GM18951 (cell line): ENCODE measurements at regions not wholly inside any gene's neighbourhood (a gene's known extent, or its start where the extent isn't known, plus 50 kb on each side); places are given as distances from the start of the nearest gene placed in this dataset.
"Not testable (repeated sequence)": the region's sequence is repeated elsewhere in the genome, so short reads cannot be mapped to it uniquely, and the experiment has no call there.

Source experiments
- POLR2A ChIP-seq: IDR thresholded peaks from 4 replicates; pipeline ENCODE4 v1.6.1; 2011; ENCODE audit warnings: mild to moderate bottlenecking; ENCODE audit not compliant: insufficient read length, insufficient read depth; ENCODE audit errors: extremely low read depth
- in situ Hi-C: fragments of 300-500 bp; cut with MboI; formaldehyde crosslinking; loops from one replicate; pipeline ENCODE4 v1.12.0; 2022; ENCODE audit warnings: low sequenced_read_pairs, mixed read lengths, inconsistent platforms; ENCODE audit not compliant: unreplicated experiment

DNA sequence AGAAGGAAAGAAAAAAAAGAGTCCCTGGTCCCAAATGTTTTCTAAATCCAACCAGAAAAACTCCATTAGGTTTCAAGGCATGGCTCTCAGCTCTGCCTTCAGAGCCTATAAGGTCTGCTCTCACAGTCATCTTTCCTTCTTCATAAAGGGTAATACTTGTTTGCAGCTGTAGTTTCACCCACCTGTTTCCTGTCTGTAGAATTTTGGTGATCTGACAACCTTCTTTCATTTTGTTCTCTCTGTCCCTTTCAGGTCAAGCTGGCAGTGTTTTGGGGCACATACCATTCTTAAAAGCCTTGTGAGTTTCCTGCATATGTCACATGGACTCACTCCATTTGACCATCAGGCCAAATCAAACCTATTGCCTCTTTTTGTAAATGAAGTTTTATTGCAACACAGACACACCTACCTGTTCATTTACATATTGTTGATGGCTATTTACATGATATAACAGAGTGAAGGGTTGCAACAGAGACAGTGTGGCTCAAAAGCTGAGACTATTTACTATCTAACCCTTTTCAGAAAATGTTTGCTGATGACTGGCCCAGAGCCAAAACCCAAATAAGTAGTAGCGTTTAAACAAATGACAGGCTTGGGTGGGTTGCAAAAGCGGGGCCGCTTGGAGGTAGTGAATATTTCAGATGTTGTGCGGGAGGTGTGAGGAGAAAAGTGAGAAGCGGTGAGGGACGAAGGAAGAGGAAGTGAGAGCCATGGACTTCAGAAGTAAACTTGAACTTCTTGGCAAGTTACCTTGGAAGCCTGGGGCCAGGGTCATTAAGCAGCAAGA lies 292.7 kb upstream of the PROK2 start:
- in situ Hi-C loops = no loop called here
- no peak for TF ChIP-seq POLR2A

DNA sequence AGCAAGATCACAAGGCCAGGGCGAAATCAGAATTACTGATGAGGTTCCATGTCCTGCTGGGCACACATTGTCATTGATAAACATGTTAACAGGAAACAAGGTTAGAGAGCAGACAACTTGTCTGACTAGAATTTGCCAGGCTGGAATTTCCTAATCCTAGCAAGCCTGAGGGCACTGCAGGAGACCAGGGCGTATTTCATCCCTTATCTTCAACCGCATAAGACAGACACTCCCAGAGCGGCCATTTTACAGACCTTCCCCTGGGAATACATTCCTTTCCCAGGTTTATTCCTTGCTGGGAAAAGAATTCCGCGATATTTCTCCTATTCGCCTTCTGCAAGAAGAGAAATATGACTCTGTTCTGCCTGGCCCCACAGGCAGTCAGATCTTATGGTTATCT lies 290.9 kb upstream of the PROK2 start:
- in situ Hi-C loops = not testable (repeated sequence)

DNA sequence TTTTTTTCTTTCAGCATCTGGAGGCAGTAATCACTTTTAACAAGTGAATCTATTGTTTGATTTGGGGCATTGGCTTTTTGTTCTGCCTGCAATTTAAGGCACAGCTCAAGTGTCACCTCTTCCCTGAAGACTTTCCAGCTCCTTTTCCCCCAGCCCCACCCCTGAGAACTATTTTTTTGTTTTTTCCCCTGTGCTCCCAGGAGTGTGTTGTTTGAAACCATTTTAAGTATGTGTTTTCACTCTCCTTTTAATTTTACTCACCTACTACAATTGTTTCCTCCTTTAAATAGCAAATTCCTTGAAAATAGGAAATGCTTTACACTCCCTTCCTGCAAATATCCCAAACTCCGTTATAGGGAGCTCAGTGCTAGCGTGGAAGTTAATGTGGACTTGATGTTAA lies 286.7 kb upstream of the PROK2 start:
- in situ Hi-C loops = no loop called here
- no peak for TF ChIP-seq POLR2A

DNA sequence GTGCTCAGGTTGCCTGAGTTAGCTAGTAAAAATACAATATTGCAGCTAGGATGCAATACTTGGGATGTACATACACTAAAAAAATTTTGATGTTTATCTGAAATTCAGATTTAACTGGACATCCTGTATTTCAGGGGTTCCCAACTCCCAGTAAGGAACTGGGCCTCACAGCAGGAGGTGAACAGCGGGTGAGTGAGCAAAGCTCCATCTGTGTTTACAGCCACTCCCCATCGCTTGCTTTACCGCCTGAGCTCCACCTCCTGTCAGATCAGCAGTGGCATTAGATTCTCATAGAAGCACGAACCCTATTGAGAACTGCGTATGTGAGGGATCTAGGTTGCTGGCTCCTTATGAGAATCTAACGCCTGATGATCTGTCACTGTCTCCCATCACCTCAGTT lies 285.1 kb upstream of the PROK2 start:
- in situ Hi-C loops = no loop called here
- no peak for TF ChIP-seq POLR2A

DNA sequence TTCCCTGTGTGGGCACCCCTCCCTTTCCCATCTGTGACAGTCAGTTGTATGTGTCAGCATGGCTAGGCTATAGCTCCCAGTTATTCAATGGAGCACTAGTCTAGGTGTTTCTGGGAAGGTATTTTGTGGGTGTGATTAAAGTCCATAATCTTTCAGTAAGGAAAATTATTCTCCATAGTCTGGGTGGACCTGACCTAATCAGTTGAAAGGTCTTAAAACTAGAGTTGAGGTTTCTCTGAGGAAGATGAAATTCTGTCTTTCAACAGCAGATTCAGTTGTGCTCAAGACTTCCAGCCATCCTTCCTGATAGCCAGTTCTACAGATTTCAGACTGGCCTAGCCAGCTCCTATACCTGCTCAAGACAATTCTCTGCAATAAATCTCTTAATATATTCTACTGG lies 284.6 kb upstream of the PROK2 start:
- in situ Hi-C loops = no loop called here
- TF ChIP-seq POLR2A = no peak

DNA sequence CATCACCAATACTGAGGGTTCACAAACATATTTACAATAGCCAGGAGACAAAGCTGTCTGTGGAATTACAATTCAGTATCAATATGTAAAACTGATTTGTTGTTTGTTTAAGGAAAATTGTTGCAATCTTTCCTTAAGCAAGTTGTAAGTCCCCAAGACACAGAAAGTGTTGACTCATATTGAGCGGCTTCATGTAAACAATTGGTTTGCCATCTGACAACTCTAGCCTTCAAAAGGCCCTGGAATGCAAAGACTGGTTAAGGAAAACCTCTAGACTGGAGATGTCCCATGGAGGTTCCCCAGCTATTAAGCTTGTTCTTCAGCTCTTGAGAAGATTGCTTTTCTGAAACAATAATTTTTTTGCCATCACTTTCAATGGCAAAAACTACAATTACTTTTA lies 283.7 kb upstream of the PROK2 start:
- in situ Hi-C loops = no loop called here
- TF ChIP-seq POLR2A = no peak

DNA sequence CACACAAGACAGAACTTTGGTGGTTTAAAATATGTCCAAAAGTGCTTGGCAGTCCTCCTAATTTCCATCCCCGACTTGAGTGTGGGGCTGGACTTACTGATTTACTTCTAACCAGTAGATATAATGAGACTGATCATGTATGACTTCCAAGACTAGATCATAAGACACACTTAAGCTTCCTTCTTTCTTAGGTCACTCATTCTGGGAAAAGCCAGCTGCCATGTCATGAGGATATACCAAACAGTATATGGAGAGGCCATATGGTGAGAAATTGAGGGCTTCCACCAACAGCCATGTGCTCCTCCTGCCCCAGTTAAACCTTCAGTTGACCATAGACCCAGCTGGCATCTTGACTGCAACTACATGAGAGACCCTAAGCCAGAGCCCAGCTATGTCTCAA lies 282.8 kb upstream of the PROK2 start:
- in situ Hi-C loops = no loop called here

DNA sequence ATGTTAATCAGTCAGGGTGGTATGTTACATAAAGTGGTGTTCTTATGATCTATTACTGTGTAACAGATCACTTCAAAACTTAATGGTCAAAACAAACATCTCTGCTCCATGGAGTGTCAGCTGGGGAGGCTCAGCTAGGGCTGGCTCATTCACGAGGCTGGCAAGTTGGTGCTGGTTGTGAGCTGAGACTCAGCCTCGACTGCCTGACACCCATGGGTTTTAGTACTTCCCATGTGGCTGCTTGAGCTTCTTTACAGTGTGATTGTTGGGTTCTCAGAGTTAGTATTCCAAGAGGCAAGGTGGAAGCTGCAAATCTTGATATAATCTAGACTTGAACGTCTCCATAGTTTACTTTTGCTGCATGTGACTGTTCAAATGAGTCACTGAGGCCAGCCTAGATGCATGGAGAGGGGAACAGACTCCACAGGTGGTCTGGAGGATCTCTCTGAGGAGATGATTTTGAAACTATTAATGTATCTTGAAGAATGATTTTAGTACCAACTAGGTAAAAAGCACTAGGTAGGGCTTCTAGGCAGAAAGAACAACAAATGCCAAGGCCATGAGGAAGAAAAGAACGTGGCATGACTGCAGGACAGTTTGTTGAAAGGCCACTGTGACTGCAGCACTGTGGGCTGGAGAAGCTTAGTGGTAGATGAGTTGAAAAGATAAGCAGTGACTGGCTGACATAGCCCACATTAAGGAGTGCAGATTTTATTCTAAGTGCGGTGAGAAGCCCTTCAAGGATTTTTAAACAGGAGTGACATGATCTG lies 281.1 kb upstream of the PROK2 start:
- in situ Hi-C loops = no loop called here
- TF ChIP-seq POLR2A = no peak

More for the DNA sequence above, 282.8 kb upstream of the PROK2 start:
- TF ChIP-seq POLR2A = no peak

DNA sequence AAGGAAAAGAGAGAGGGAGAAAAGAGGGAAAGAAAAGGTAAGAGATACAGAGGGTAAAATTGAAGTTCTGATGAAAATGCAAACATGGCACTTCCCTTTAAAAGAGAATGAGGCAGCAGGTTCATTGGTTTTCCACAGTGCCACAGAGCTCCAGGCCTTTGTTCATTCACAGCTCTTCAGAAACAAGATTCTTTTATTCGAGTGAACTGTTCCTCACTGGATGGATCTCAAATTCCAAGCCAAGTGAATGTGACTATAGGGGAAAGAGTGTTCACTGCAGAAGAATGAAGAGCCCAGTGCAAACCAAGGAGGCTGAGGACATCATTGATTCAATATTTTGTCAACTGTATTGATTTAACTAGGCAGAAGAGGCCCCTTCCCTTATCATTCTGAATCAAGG lies 280.3 kb upstream of the PROK2 start:
- no peak for TF ChIP-seq POLR2A
- in situ Hi-C loops = no loop called here

DNA sequence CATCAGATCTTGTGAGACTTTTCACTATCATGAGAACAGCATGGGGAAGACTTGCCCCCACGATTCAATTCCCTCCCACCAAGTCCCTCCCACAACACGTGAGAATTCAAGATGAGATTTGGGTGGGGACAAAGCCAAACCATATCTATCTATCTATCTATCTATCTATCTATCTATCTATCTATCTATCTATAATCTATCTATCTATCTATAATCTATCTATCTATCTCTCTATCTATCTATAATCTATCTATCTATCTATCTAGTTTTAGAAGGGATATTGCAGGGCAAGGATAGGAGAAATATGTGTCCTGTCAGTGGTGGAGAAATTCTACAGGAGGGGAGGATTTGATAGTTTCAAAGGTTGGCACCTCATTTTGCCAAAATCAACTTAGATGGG lies 279.8 kb upstream of the PROK2 start:
- in situ Hi-C loops = not testable (repeated sequence)

DNA sequence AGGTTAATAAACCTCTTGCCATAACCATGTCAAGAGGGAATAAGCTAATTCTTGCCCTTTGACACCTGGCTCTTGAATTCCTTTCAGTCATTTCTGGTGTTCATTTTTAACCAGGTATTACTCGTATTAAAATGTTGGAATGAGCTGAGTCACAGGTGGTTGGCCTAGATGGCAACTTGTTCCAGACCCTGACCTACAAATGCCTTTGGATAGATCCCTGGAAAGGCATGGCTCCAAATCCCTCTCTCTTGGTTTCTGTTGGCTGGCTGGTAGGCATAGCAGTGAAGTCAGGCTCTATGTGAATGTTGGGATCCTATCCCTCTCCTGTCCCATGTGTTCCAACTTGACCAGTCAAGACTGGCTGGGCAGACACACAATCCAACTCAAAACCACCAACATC lies 277.1 kb upstream of the PROK2 start:
- TF ChIP-seq POLR2A = no peak
- in situ Hi-C loops = no loop called here

DNA sequence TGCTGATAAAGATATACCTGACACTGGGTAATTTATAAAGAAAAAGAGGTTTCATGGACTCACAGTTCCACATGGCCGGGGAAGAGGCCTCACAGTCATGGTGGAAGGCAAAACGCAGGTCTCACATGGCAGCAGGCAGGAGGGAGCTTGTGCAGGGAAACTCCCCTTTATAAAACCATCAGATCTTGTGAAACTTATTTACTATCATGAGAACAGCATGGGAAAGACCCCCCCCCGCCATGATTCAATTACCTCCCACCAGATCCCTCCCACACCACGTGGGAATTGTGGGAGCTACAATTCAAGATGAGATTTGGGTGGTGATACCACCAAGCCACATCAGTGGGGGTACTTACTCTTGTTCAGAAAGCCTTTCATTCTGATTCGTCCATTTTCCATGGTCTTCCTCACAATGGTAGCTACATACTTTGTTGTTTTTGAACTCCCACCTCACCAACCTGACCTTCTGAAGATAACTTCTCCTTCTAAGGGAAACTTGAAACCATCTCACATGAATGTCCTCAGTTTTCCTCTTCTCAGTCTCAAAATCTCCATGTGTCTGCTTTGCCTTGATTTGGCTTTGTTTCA lies 275.6 kb upstream of the PROK2 start:
- in situ Hi-C loops = no loop called here
- TF ChIP-seq POLR2A = no peak

DNA sequence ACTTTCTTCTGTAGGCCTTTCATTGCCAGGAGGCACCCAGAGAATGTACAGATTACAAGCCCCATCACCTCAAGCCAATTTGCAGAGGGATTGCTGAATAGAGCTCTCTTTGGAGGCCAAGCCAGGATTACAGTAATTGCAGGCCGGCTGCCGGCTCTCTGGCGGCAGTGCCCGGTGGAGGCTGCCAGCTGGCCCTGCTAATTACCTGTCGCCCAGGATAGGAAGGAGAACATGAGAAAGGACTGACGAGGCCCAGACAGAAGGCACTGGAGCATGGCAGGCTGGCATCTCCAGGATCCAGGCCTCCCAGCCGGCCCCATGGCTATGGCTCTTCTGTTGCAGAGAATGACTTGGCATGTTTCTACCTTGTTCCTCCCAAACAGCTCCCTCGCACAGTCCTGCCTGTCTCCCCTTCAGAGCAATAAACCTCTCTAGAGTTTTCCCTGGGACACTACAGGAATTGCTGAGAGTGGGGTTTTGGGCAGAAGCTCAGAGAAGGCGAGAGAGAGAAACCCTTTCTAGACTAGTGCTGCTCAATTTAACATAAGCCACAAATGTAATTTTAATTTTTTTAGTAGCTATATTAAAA lies 273.6 kb upstream of the PROK2 start:
- no peak for TF ChIP-seq POLR2A
- in situ Hi-C loops = no loop called here

DNA sequence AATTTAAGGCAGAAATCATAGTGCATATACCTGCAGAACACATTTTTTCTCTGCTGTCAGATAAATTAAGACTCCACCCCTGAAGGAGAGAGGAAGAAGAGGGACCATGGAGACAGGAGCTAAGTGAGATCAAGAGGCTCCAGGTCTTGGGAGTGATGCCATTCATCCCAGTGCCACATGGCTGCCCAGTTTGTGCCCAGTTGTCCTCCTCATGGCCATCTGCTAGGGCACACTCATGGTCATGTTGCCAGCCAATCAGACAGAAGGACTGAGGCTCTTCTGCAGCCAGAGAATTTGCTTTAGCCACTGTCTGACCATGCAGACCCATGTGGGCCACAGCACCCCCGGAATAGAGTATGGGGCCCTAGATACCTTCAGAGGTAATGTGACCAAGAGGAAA lies 270.5 kb upstream of the PROK2 start:
- TF ChIP-seq POLR2A = no peak
- in situ Hi-C loops = no loop called here
